HG03280 (cell line): ENCODE measurements at regions not wholly inside any gene's neighbourhood (a gene's known extent, or its start where the extent isn't known, plus 50 kb on each side); places are given as distances from the start of the nearest gene placed in this dataset.
"Not testable (repeated sequence)": the region's sequence is repeated elsewhere in the genome, so short reads cannot be mapped to it uniquely, and the experiment has no call there.

Source experiments
- ATAC-seq: cut with Tn5 transposase; IDR thresholded peaks from one replicate; pipeline ENCODE4 v1.9.1; 2021; ENCODE audit warnings: mild to moderate bottlenecking, moderate library complexity; ENCODE audit not compliant: unreplicated experiment

- ATAC-seq, result no peak
Measured at GRCh38 chr1:182003953-182004586, 57.4 kb downstream of the ZNF648 start.

GRCh38 chr1:182003025-182003725, 58.3 kb downstream of the ZNF648 start:
- ATAC-seq, result no peak

GRCh38 chr1:182002570-182002969, 58.9 kb downstream of the ZNF648 start:
- ATAC-seq, result no peak

- ATAC-seq, result no peak
Measured at GRCh38 chr1:181998858-181999257, 62.7 kb downstream of the ZNF648 start.

- ATAC-seq, result no peak
Measured at GRCh38 chr1:181992072-181992471, 69.4 kb downstream of the ZNF648 start.

- no peak for ATAC-seq
Measured at GRCh38 chr1:181990728-181991127, 70.8 kb downstream of the ZNF648 start.

GRCh38 chr1:181989261-181989920, 72.1 kb downstream of the ZNF648 start:
- no peak for ATAC-seq

GRCh38 chr1:181987996-181988395, 73.5 kb downstream of the ZNF648 start:
- no peak for ATAC-seq

GRCh38 chr1:181987334-181987895, 74.1 kb downstream of the ZNF648 start:
- no peak for ATAC-seq

- no peak for ATAC-seq
Measured at GRCh38 chr1:181986907-181987305, 74.6 kb downstream of the ZNF648 start.

GRCh38 chr1:181985936-181986906, 75.3 kb downstream of the ZNF648 start:
- ATAC-seq, result no peak

- no peak for ATAC-seq
Measured at GRCh38 chr1:181985281-181985680, 76.2 kb downstream of the ZNF648 start.

GRCh38 chr1:181984006-181984405, 77.5 kb downstream of the ZNF648 start:
- no peak for ATAC-seq

- ATAC-seq, result no peak
Measured at GRCh38 chr1:181981821-181982220, 79.7 kb downstream of the ZNF648 start.

GRCh38 chr1:181972256-181972655, 89.3 kb downstream of the ZNF648 start:
- ATAC-seq, result no peak

GRCh38 chr1:181971424-181971823, 90.1 kb downstream of the ZNF648 start:
- no peak for ATAC-seq

- no peak for ATAC-seq
Measured at GRCh38 chr1:181969902-181970301, 91.6 kb downstream of the ZNF648 start.

- not testable (repeated sequence) for ATAC-seq
Measured at GRCh38 chr1:181954696-181955095, 106.8 kb downstream of the ZNF648 start.

GRCh38 chr1:181954178-181954577, 107.3 kb downstream of the ZNF648 start:
- ATAC-seq, result not testable (repeated sequence)

GRCh38 chr1:181953596-181953995, 107.9 kb downstream of the ZNF648 start:
- ATAC-seq, result no peak

- no peak for ATAC-seq
Measured at GRCh38 chr1:181951213-181951612, 110.3 kb downstream of the ZNF648 start.
